ENCODE measurements at regions not wholly inside any gene's neighbourhood (a gene's known extent, or its start where the extent isn't known, plus 50 kb on each side); places are given as distances from the start of the nearest gene placed in this dataset.

GRCh38 chr20:22815206-22815551 is 219.9 kb upstream of the SSTR4 start:
- TF ChIP-seq CBFB (CRISPR knock-in tag; IDR thresholded peaks at IDR 0.05): no peak
- no peak for TF ChIP-seq ZSCAN5A (CRISPR knock-in tag; IDR thresholded peaks at IDR 0.05; ENCODE audit: borderline replicate concordance)
- no peak for TF ChIP-seq ARID2 (CRISPR knock-in tag; IDR thresholded peaks at IDR 0.05; ENCODE audit: borderline replicate concordance)
- no peak for TF ChIP-seq MED13 (CRISPR knock-in tag; IDR thresholded peaks at IDR 0.05)
- TF ChIP-seq CREM (IDR thresholded peaks at IDR 0.05): no peak
- no peak for TF ChIP-seq CREM (CRISPR knock-in tag; IDR thresholded peaks at IDR 0.05)
- no peak for TF ChIP-seq ZNF503 (CRISPR knock-in tag; IDR thresholded peaks at IDR 0.05)
- TF ChIP-seq TCF7L2 (IDR thresholded peaks at IDR 0.05; ENCODE audit: low read depth, low read length): no peak
- TF ChIP-seq UBTF (CRISPR knock-in tag; IDR thresholded peaks at IDR 0.05): no peak
- TF ChIP-seq ZNF564 (CRISPR knock-in tag; IDR thresholded peaks at IDR 0.05): no peak

Measured in HepG2 (cell line).